Thoracic aorta (tissue), 2 donors: ENCODE measurements at regions not wholly inside any gene's neighbourhood (a gene's known extent, or its start where the extent isn't known, plus 50 kb on each side); places are given as distances from the start of the nearest gene placed in this dataset.

Experiments used
- ATAC-seq: fragments of 150-250 bp; one replicate; pipeline ENCODE4 v1.8.0; 2017; ENCODE audit warnings: low read depth; ENCODE audit not compliant: insufficient number of reproducible peaks, low FRiP score
- DNase-seq: peaks from one replicate; pipeline ENCODE4 v3.0.0-alpha.2; 2020; ENCODE audit warnings: low spot score
- H3K27ac ChIP-seq, 2 donors: fragments of 200-600 bp; sonication (generic); 1 replicate in 1 of 2; 2 replicates in 1 of 2; pipeline ENCODE4 v1.5.1; 2016; ENCODE audit warnings: mild to moderate bottlenecking in 2 of 2, moderate library complexity in 2 of 2
- H3K27me3 ChIP-seq: fragments of 200-600 bp; sonication (generic); replicated peaks from 2 replicates; pipeline ENCODE4 v1.6.0; 2016; ENCODE audit warnings: mild to moderate bottlenecking; ENCODE audit not compliant: insufficient read depth
- H3K36me3 ChIP-seq: fragments of 200-600 bp; sonication (generic); one replicate; pipeline ENCODE4 v1.5.1; 2016
- H3K4me1 ChIP-seq, 2 donors: fragments of 200-600 bp; sonication (generic); 1 replicate in 1 of 2; 2 replicates in 1 of 2; pipeline versions ENCODE4 v1.5.1 to v1.6.0; 2016; ENCODE audit warnings: low read depth in 2 of 2, mild to moderate bottlenecking in 1 of 2; ENCODE audit not compliant: control insufficient read depth in 1 of 2
- H3K4me3 ChIP-seq: fragments of 200-600 bp; sonication (generic); 2 replicates; pipeline ENCODE4 v1.5.1; 2016; ENCODE audit warnings: mild to moderate bottlenecking
- H3K9me3 ChIP-seq: fragments of 200-600 bp; sonication (generic); 2 replicates; pipeline ENCODE4 v1.5.1; 2016
- CTCF ChIP-seq: fragments of 200-600 bp; sonication (generic); IDR thresholded peaks from one replicate; pipeline ENCODE4 v1.5.1; 2019; ENCODE audit warnings: antibody characterized with exemption

GRCh38 chr14:104442107-104442551 lies 137.4 kb upstream of the C14orf180 start:
- no peak overlapping the region for H3K4me3 ChIP-seq
- no peaks in the 10 kb centered on the region for H3K36me3 ChIP-seq
- no peaks in the 10 kb centered on the region for H3K9me3 ChIP-seq
- DNase-seq (no peak), ATAC-seq (no peak)
- no peak for TF ChIP-seq CTCF
- H3K4me1 ChIP-seq: no peaks in the 10 kb centered on the region
- H3K27ac ChIP-seq: no peak overlapping the region
- H3K27me3 ChIP-seq: no peaks in the 10 kb centered on the region

GRCh38 chr14:104442631-104443390 lies 136.8 kb upstream of the C14orf180 start:
- H3K27me3 ChIP-seq: no peaks in the 10 kb centered on the region

GRCh38 chr14:104443391-104444158 lies 136.0 kb upstream of the C14orf180 start:
- no peaks in the 10 kb centered on the region for H3K9me3 ChIP-seq
- no peaks in the 10 kb centered on the region for H3K4me1 ChIP-seq
- no peak overlapping the region for H3K4me3 ChIP-seq
- no peaks in the 10 kb centered on the region for H3K36me3 ChIP-seq
- H3K27ac ChIP-seq: no peak overlapping the region
- ATAC-seq: no peak
- DNase-seq: no peak
- no peaks in the 10 kb centered on the region for H3K27me3 ChIP-seq
- TF ChIP-seq CTCF: no peak

More at GRCh38 chr14:104442631-104443390, 136.8 kb upstream of the C14orf180 start:
- TF ChIP-seq CTCF: no peak
- H3K9me3 ChIP-seq: no peaks in the 10 kb centered on the region
- ATAC-seq: no peak
- H3K27ac ChIP-seq: no peak overlapping the region
- no peaks in the 10 kb centered on the region for H3K36me3 ChIP-seq
- no peaks in the 10 kb centered on the region for H3K4me1 ChIP-seq
- no peak for DNase-seq
- no peak overlapping the region for H3K4me3 ChIP-seq

- H3K36me3 ChIP-seq: no peaks in the 10 kb centered on the region
- H3K4me1 ChIP-seq: no peaks in the 10 kb centered on the region
- DNase-seq (no peak), ATAC-seq (no peak)
- no peak for TF ChIP-seq CTCF
- no peaks in the 10 kb centered on the region for H3K9me3 ChIP-seq
- H3K4me3 ChIP-seq: no peak overlapping the region
- no peak overlapping the region for H3K27ac ChIP-seq
- no peaks in the 10 kb centered on the region for H3K27me3 ChIP-seq
These were observed 135.2 kb upstream of the C14orf180 start for GRCh38 chr14:104444159-104445030.

GRCh38 chr14:104445086-104445485 lies 134.5 kb upstream of the C14orf180 start:
- H3K9me3 ChIP-seq: no peaks in the 10 kb centered on the region
- H3K4me3 ChIP-seq: no peak overlapping the region
- DNase-seq (no peak), ATAC-seq (no peak)
- no peak for TF ChIP-seq CTCF
- no peaks in the 10 kb centered on the region for H3K27me3 ChIP-seq
- H3K36me3 ChIP-seq: no peaks in the 10 kb centered on the region
- no peaks in the 10 kb centered on the region for H3K4me1 ChIP-seq
- no peak overlapping the region for H3K27ac ChIP-seq
